ENCODE measurements at regions not wholly inside any gene's neighbourhood (a gene's known extent, or its start where the extent isn't known, plus 50 kb on each side); places are given as distances from the start of the nearest gene placed in this dataset.

GRCh38 chr16:10282367-10282766 lies 100.1 kb upstream of the GRIN2A start:
- TF ChIP-seq CTCF (IDR thresholded peaks at IDR 0.05; ENCODE audit: low read depth, low read length), result no peak
- no peak for TF ChIP-seq EZH2phosphoT487 (IDR thresholded peaks at IDR 0.05; ENCODE audit: low read depth)
